ENCODE measurements at regions not wholly inside any gene's neighbourhood (a gene's known extent, or its start where the extent isn't known, plus 50 kb on each side); places are given as distances from the start of the nearest gene placed in this dataset.

DNA sequence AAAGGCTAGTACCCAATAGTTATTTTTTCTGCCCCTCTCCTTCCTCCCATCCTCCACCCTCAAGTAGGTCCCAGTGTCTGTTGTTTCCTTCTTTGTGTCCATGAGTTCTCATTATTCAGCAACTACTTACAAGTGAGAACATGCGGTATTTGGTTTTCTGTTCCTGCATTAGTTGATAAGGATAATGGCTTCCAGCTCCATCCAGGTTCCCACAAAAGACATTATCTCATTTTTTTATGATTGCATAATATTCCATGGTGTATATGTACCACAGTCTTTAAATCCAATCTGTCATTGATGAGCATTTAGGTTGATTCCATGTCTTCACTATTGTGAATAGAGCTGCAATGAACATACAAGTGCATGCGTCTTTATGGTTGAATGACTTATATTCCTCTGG, 128.3 kb upstream of the ANKRD55 start:
- no peaks in the 10 kb centered on the region for H4K20me1 ChIP-seq (ENCODE audit: control insufficient read depth, extremely low read depth, insufficient read depth, low read length)
- H3K27ac ChIP-seq (ENCODE audit: control insufficient read depth, insufficient read depth, low read length): no peak overlapping the region
- no peaks in the 10 kb centered on the region for H3K9me1 ChIP-seq (ENCODE audit: control insufficient read depth, extremely low read depth, insufficient read depth, low read length)
- dilution Hi-C loops (cut with MboI; ENCODE audit: extremely low pct_ligation_motif_present, low sequenced_read_pairs): no loop called here
- H2AFZ ChIP-seq (ENCODE audit: control insufficient read depth, low read length): no peak overlapping the region
- DNase-seq (ENCODE audit: low read depth, low spot score) (no peak), FAIRE-seq (no peak)
- H3K27me3 ChIP-seq (ENCODE audit: control insufficient read depth, extremely low read depth, insufficient read depth, low read length): no peaks in the 10 kb centered on the region
- H3K9me3 ChIP-seq (ENCODE audit: control insufficient read depth, low read depth, low read length): no peaks in the 10 kb centered on the region
- peaks cover 3% of the 10 kb centered on the region for H3K4me1 ChIP-seq (ENCODE audit: control insufficient read depth, extremely low read depth, insufficient read depth, low read length)
- no peak overlapping the region for H3K4me2 ChIP-seq (ENCODE audit: control insufficient read depth, extremely low read depth, insufficient read depth, low read depth, low read length)
- H3K9ac ChIP-seq (ENCODE audit: control insufficient read depth, extremely low read depth, insufficient read depth, low read length): no peak overlapping the region
- TF ChIP-seq, protein P1, sequence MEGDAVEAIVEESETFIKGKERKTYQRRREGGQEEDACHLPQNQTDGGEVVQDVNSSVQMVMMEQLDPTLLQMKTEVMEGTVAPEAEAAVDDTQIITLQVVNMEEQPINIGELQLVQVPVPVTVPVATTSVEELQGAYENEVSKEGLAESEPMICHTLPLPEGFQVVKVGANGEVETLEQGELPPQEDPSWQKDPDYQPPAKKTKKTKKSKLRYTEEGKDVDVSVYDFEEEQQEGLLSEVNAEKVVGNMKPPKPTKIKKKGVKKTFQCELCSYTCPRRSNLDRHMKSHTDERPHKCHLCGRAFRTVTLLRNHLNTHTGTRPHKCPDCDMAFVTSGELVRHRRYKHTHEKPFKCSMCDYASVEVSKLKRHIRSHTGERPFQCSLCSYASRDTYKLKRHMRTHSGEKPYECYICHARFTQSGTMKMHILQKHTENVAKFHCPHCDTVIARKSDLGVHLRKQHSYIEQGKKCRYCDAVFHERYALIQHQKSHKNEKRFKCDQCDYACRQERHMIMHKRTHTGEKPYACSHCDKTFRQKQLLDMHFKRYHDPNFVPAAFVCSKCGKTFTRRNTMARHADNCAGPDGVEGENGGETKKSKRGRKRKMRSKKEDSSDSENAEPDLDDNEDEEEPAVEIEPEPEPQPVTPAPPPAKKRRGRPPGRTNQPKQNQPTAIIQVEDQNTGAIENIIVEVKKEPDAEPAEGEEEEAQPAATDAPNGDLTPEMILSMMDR (optimal IDR thresholded peaks at IDR 0.05 in 1 of 3, IDR thresholded peaks at IDR 0.05 in 1 of 3, conservative IDR thresholded peaks at IDR 0.05 in 1 of 3; ENCODE audit: extremely low read depth in 1 of 3, insufficient read depth in 2 of 3, low read length in 3 of 3): no peak
- no peak for TF ChIP-seq EZH2 (IDR thresholded peaks at IDR 0.05; ENCODE audit: low read length)
- H3K4me3 ChIP-seq (ENCODE audit: control insufficient read depth in 2 of 3, extremely low read depth in 1 of 3, insufficient read depth in 2 of 3, low read depth in 1 of 3, low read length in 3 of 3): no peak overlapping the region
- H3K79me2 ChIP-seq (ENCODE audit: control insufficient read depth, insufficient read depth, low read length): no peaks in the 10 kb centered on the region
- no peaks in the 10 kb centered on the region for H3K36me3 ChIP-seq (ENCODE audit: control insufficient read depth in 2 of 2, extremely low read depth in 1 of 2, insufficient read depth in 2 of 2, low read length in 2 of 2)

DNA sequence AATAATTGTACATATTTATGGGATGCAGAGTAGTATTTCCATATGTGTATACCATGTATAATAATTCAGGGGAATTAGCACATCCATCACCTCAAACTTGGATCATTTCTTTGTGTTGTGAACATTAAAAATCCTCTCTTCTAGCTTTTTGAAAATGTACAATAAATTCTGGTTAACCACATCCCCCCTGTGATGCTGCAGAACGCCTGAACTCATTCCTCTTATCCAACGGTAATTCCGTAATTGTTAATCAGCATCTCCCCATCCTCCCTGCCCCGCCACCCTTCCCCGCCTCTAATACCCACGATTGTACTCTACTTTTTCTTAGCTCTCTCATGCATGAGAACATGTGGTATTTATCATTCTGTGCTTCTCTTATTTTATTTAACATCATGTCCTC, 127.7 kb upstream of the ANKRD55 start:
- TF ChIP-seq, protein P1 (optimal IDR thresholded peaks at IDR 0.05 in 1 of 3, IDR thresholded peaks at IDR 0.05 in 1 of 3, conservative IDR thresholded peaks at IDR 0.05 in 1 of 3; ENCODE audit: extremely low read depth in 1 of 3, insufficient read depth in 2 of 3, low read length in 3 of 3): no peak
- TF ChIP-seq EZH2 (IDR thresholded peaks at IDR 0.05; ENCODE audit: low read length): no peak
- Histone ChIP-seq H3K9ac (ENCODE audit: control insufficient read depth, extremely low read depth, insufficient read depth, low read length) (no peak overlapping the region), H3K79me2 (ENCODE audit: control insufficient read depth, insufficient read depth, low read length) (no peaks in the 10 kb centered on the region), H3K4me1 (ENCODE audit: control insufficient read depth, extremely low read depth, insufficient read depth, low read length) (peaks cover 9% of the 10 kb centered on the region), H2AFZ (ENCODE audit: control insufficient read depth, low read length) (no peak overlapping the region), H3K4me2 (ENCODE audit: control insufficient read depth, extremely low read depth, insufficient read depth, low read depth, low read length) (no peak overlapping the region), H3K27ac (ENCODE audit: control insufficient read depth, insufficient read depth, low read length) (no peak overlapping the region), H4K20me1 (ENCODE audit: control insufficient read depth, extremely low read depth, insufficient read depth, low read length) (no peaks in the 10 kb centered on the region), H3K9me1 (ENCODE audit: control insufficient read depth, extremely low read depth, insufficient read depth, low read length) (no peaks in the 10 kb centered on the region), H3K9me3 (ENCODE audit: control insufficient read depth, low read depth, low read length) (no peaks in the 10 kb centered on the region), H3K36me3 (ENCODE audit: control insufficient read depth in 2 of 2, extremely low read depth in 1 of 2, insufficient read depth in 2 of 2, low read length in 2 of 2) (no peaks in the 10 kb centered on the region), H3K4me3 (ENCODE audit: control insufficient read depth in 2 of 3, extremely low read depth in 1 of 3, insufficient read depth in 2 of 3, low read depth in 1 of 3, low read length in 3 of 3) (no peak overlapping the region), H3K27me3 (ENCODE audit: control insufficient read depth, extremely low read depth, insufficient read depth, low read length) (no peaks in the 10 kb centered on the region)
- FAIRE-seq (no peak), DNase-seq (ENCODE audit: low read depth, low spot score) (no peak)
- dilution Hi-C loops (cut with MboI; ENCODE audit: extremely low pct_ligation_motif_present, low sequenced_read_pairs): no loop called here
